ENCODE measurements at regions not wholly inside any gene's neighbourhood (a gene's known extent, or its start where the extent isn't known, plus 50 kb on each side); places are given as distances from the start of the nearest gene placed in this dataset.

DNA sequence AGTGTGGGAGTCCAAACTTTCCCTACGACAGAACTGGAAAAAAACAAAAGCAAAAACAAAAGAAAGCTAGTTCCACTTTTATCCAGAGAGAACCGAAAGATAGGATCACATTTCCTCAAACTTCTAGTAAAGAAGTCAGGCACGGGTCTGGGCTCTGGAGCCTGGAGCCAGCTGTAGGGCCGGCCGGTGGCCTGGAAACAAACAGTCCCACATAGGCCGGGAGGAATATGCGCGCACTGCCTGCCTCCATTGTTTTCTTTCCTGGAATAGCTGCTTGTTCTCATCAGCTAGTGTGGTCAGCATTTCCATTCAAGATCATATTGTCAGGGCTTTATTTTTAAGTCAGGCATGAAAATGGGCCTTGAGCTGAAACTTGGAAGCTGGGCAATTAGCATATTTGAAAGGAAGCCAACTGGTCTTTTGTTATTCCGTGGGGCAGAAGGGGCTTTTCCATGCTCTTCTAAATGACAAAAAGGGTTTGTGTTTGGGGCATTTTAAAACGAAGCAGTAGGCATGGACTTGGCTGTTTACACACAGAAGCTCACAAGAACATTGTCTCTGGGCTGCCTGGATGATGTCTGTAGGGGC, 58.7 kb upstream of the RFX8 start:
- no peak for DNase-seq (ENCODE audit: low spot score)
- TF ChIP-seq, protein P1, sequence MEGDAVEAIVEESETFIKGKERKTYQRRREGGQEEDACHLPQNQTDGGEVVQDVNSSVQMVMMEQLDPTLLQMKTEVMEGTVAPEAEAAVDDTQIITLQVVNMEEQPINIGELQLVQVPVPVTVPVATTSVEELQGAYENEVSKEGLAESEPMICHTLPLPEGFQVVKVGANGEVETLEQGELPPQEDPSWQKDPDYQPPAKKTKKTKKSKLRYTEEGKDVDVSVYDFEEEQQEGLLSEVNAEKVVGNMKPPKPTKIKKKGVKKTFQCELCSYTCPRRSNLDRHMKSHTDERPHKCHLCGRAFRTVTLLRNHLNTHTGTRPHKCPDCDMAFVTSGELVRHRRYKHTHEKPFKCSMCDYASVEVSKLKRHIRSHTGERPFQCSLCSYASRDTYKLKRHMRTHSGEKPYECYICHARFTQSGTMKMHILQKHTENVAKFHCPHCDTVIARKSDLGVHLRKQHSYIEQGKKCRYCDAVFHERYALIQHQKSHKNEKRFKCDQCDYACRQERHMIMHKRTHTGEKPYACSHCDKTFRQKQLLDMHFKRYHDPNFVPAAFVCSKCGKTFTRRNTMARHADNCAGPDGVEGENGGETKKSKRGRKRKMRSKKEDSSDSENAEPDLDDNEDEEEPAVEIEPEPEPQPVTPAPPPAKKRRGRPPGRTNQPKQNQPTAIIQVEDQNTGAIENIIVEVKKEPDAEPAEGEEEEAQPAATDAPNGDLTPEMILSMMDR (IDR thresholded peaks at IDR 0.05; ENCODE audit: borderline replicate concordance, control extremely low read depth, extremely low read depth, insufficient read depth, missing control alignments) = no peak
- in situ Hi-C loops (cut with MboI; ENCODE audit: low sequenced_read_pairs, unreplicated experiment) = no loop called here

DNA sequence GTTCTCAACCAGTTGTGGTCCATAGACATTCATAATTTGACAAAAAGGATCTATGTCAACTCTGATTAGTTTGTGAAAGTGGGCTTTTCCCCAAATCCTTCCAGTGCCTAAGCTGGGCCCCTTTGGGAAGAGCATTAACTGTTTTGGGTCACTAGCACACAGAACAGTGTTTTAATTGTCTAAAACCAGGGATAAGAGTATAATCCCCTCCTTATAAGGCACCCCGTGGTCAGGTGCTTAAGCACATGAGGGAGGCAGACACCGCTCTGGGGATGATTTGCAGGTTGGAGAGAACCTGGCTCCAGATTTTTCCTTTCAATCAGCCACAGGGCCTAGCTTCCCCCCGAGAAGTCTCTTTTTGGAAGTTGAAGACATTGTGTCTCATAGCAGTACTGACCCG, 53.6 kb upstream of the RFX8 start:
- in situ Hi-C loops (cut with MboI; ENCODE audit: low sequenced_read_pairs, unreplicated experiment) = no loop called here
- TF ChIP-seq, protein P1 (IDR thresholded peaks at IDR 0.05; ENCODE audit: borderline replicate concordance, control extremely low read depth, extremely low read depth, insufficient read depth, missing control alignments) = no peak
- DNase-seq (ENCODE audit: low spot score) = no peak

DNA sequence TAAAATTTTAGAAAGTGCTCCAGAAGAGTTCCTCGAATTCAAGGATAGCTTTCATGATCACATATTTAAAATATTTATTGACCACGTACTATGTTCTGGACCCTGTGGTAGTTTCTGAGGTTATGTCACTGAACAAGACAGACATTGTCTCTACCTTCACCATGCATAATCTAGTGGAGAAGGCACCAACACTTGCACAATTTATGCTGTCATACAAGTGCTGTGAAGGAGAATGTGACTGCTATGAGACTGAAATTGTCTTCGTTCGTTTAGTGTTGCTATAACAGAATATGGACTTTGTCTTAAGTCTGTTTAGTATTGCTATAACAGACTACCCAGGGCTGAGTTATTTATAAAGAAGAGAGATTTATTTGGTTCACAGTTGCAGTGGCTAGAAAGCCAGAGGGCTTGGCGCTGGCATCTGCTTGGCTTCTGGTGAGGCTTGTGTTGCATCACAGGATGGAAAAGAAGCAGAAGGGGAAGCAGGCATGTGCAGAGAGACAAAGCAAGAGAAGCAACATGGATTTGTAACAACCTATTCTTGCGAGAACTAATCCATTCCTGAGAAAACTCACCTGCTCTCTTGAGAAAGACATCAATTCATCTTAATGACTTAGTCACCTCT, 50.0 kb upstream of the RFX8 start:
- TF ChIP-seq, protein P1 (IDR thresholded peaks at IDR 0.05; ENCODE audit: borderline replicate concordance, control extremely low read depth, extremely low read depth, insufficient read depth, missing control alignments) = no peak
- no peak for DNase-seq (ENCODE audit: low spot score)
- in situ Hi-C loops (cut with MboI; ENCODE audit: low sequenced_read_pairs, unreplicated experiment) = no loop called here
